ENCODE measurements at regions not wholly inside any gene's neighbourhood (a gene's known extent, or its start where the extent isn't known, plus 50 kb on each side); places are given as distances from the start of the nearest gene placed in this dataset.

DNA sequence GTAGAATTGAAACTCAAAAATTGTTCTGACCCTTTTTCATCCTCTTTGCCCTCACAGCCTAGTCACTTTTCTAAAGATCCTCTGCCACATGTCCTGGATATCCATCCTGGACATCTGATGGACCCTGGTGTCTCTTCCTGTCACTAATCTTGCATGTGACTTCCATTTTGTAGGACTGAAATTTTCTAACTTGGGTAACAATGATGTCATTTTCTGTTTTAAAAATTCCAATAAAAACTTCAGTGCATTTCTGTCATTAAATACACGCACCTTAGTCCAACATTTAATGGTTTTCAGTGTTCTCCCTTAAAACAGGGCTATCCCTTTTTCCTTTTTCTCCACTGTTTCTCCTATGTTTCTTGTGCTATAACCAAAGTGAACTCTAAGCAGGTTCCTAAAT lies 684.9 kb upstream of the ANKRD30A start:
- TF ChIP-seq, protein P1, sequence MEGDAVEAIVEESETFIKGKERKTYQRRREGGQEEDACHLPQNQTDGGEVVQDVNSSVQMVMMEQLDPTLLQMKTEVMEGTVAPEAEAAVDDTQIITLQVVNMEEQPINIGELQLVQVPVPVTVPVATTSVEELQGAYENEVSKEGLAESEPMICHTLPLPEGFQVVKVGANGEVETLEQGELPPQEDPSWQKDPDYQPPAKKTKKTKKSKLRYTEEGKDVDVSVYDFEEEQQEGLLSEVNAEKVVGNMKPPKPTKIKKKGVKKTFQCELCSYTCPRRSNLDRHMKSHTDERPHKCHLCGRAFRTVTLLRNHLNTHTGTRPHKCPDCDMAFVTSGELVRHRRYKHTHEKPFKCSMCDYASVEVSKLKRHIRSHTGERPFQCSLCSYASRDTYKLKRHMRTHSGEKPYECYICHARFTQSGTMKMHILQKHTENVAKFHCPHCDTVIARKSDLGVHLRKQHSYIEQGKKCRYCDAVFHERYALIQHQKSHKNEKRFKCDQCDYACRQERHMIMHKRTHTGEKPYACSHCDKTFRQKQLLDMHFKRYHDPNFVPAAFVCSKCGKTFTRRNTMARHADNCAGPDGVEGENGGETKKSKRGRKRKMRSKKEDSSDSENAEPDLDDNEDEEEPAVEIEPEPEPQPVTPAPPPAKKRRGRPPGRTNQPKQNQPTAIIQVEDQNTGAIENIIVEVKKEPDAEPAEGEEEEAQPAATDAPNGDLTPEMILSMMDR (conservative IDR thresholded peaks at IDR 0.05; ENCODE audit: low read depth, low read length) = no peak
- TF ChIP-seq POLR2A (IDR thresholded peaks at IDR 0.05; ENCODE audit: low read depth, low read length) (no peak), RFX5 (IDR thresholded peaks at IDR 0.05; ENCODE audit: low read depth, low read length) (no peak), NFE2L2 (IDR thresholded peaks at IDR 0.05; ENCODE audit: low read depth, low read length) (no peak), CEBPB (IDR thresholded peaks at IDR 0.05; ENCODE audit: low read depth, low read length) (no peak)
- TF ChIP-seq, protein P2, sequence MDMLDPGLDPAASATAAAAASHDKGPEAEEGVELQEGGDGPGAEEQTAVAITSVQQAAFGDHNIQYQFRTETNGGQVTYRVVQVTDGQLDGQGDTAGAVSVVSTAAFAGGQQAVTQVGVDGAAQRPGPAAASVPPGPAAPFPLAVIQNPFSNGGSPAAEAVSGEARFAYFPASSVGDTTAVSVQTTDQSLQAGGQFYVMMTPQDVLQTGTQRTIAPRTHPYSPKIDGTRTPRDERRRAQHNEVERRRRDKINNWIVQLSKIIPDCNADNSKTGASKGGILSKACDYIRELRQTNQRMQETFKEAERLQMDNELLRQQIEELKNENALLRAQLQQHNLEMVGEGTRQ (IDR thresholded peaks at IDR 0.05; ENCODE audit: low read depth, low read length) = no peak

All from IMR-90 (cell line).